ENCODE measurements at regions not wholly inside any gene's neighbourhood (a gene's known extent, or its start where the extent isn't known, plus 50 kb on each side); places are given as distances from the start of the nearest gene placed in this dataset.

GRCh38 chr9:71306134-71306533, 184.7 kb upstream of the TRPM3 start:
- Histone ChIP-seq H4K8ac (ENCODE audit: extremely low read depth, insufficient read depth, low read length) (no peak overlapping the region), H3K27me3 (replicated peaks in 1 of 4; ENCODE audit: control insufficient read depth in 3 of 4, extremely low read depth in 1 of 4, insufficient read depth in 3 of 4, low read length in 3 of 4) (no peaks in the 10 kb centered on the region), H3K14ac (ENCODE audit: insufficient read length) (no peak overlapping the region), H3K4me3 (ENCODE audit: extremely low read depth in 1 of 4, insufficient read depth in 2 of 4, low read depth in 3 of 4, low read length in 4 of 4) (no peak overlapping the region), H3K36me3 (ENCODE audit: control insufficient read depth in 2 of 4, insufficient read depth in 4 of 4, low read length in 3 of 4) (no peaks in the 10 kb centered on the region), H2BK12ac (ENCODE audit: low read depth, low read length) (no peak overlapping the region), H3K79me1 (ENCODE audit: low read depth, low read length) (no peaks in the 10 kb centered on the region), H2BK15ac (ENCODE audit: low read length) (no peak overlapping the region), H3K27ac (ENCODE audit: low read depth, low read length) (no peak overlapping the region), H3K23ac (ENCODE audit: insufficient read length) (no peak overlapping the region), H3K4ac (replicated peaks; ENCODE audit: insufficient read length, low read depth, low read length) (no peak overlapping the region), H2AFZ (ENCODE audit: low read length) (no peak overlapping the region), H4K5ac (ENCODE audit: insufficient read length, low read depth, low read length) (no peak overlapping the region), H4K91ac (replicated peaks; ENCODE audit: insufficient read length, low read length) (no peak overlapping the region), H3K56ac (replicated peaks; ENCODE audit: insufficient read length, low read depth, low read length) (no peak overlapping the region), H2BK5ac (ENCODE audit: low read depth, low read length) (no peak overlapping the region), H3K4me1 (replicated peaks in 1 of 4; ENCODE audit: control insufficient read depth in 3 of 4, insufficient read depth in 4 of 4, low read length in 3 of 4) (no peaks in the 10 kb centered on the region), H2BK120ac (replicated peaks; ENCODE audit: low read depth, low read length) (no peak overlapping the region), H3K23me2 (ENCODE audit: low read depth, low read length) (no peaks in the 10 kb centered on the region), H2AK5ac (ENCODE audit: low read depth, low read length) (no peak overlapping the region), H3K79me2 (ENCODE audit: control insufficient read depth in 1 of 2, insufficient read depth in 2 of 2, low read length in 2 of 2) (no peaks in the 10 kb centered on the region), H4K20me1 (replicated peaks in 1 of 2; ENCODE audit: control insufficient read depth in 1 of 2, insufficient read depth in 2 of 2, low read length in 2 of 2) (no peaks in the 10 kb centered on the region), H3K9me3 (ENCODE audit: insufficient read depth in 2 of 2, low read depth in 1 of 2, low read length in 1 of 2) (no peaks in the 10 kb centered on the region), H3K9ac (replicated peaks in 1 of 4; ENCODE audit: extremely low read depth in 1 of 4, low read depth in 3 of 4, low read length in 3 of 4) (no peak overlapping the region), H3K4me2 (ENCODE audit: insufficient read depth in 1 of 2, low read depth in 2 of 2, low read length in 2 of 2) (no peak overlapping the region), H2BK20ac (ENCODE audit: low read length) (no peak overlapping the region), H3K18ac (ENCODE audit: extremely low read depth, low read length) (no peak overlapping the region)
- FAIRE-seq (no peak), DNase-seq (ENCODE audit: low read depth in 1 of 2, low spot score in 2 of 2) (no peak)
- WGBS, 2 experiments (ENCODE audit: extremely low coverage in 1 of 2, insufficient coverage in 1 of 2, insufficient read length in 1 of 2, insufficient replicate concordance in 2 of 2, low coverage in 1 of 2, low lambda C conversion rate in 2 of 2, missing lambda C conversion rate in 1 of 2): 82% methylated on average over 3 of the region's 3 CpGs; no CpG with 5 or more reads in 1 of the 2 experiments
- ChIA-PET POLR2A (ENCODE audit: partially characterized antibody) (no interaction called here), CTCF (ENCODE audit: partially characterized antibody) (no interaction called here)
- TF ChIP-seq ZNF274 (IDR thresholded peaks at IDR 0.05; ENCODE audit: borderline replicate concordance, extremely low read depth, low read length) (no peak), GTF2F1 (IDR thresholded peaks at IDR 0.05; ENCODE audit: borderline replicate concordance, low read depth, low read length) (no peak), SUZ12 (IDR thresholded peaks at IDR 0.05; ENCODE audit: low read length) (no peak), TEAD4 (IDR thresholded peaks at IDR 0.05; ENCODE audit: low read depth, low read length) (no peak), POLR2AphosphoS5 (IDR thresholded peaks at IDR 0.05; ENCODE audit: low read depth, low read length) (no peak)
